ENCODE measurements at regions not wholly inside any gene's neighbourhood (a gene's known extent, or its start where the extent isn't known, plus 50 kb on each side); places are given as distances from the start of the nearest gene placed in this dataset.
"Not testable (repeated sequence)": the region's sequence is repeated elsewhere in the genome, so short reads cannot be mapped to it uniquely, and the experiment has no call there.

DNA sequence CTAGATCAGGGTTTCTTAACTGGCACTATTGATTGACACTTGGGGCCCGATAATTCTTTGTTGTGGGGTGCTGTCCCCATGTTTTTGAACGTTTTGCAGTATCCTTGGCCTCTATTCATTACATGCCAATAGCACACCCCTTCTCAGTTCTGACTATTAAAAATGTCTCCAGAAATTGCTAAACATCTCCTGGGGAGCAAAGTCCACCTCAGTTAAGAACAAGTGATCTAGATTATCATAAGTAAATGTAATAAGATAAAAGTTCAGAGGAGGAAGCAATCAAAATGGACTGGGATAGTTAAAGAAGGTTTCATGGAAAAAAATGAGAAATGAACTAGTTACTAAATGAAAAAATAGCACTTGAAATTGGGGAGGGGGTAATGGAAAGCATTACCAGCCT, 98.1 kb upstream of the MIR17HG start:
- H3K79me2 ChIP-seq (ENCODE audit: control insufficient read depth, insufficient read depth, low read length, poor library complexity), result no peaks in the 10 kb centered on the region
- no peak overlapping the region for H3K23ac ChIP-seq (ENCODE audit: low read length)
- no peak overlapping the region for H3K14ac ChIP-seq (ENCODE audit: low read length)
- no peak overlapping the region for H2AK5ac ChIP-seq (ENCODE audit: low read length)
- H3K4me1 ChIP-seq (ENCODE audit: control insufficient read depth in 1 of 2, insufficient read depth in 2 of 2, low read length in 2 of 2), result peaks cover 0 to 3% of the 10 kb centered on the region in 2 experiments
- no peak overlapping the region for H3K4ac ChIP-seq (ENCODE audit: low read depth, low read length)
- H3K18ac ChIP-seq (ENCODE audit: low read length), result no peak overlapping the region
- no peak for DNase-seq
- no peak overlapping the region for H2BK5ac ChIP-seq (ENCODE audit: low read depth, low read length, poor library complexity)
- H4K91ac ChIP-seq (ENCODE audit: low read depth, low read length), result no peak overlapping the region
- no peaks in the 10 kb centered on the region for H3K36me3 ChIP-seq (ENCODE audit: control insufficient read depth in 1 of 2, insufficient read depth in 2 of 2, low read length in 2 of 2)
- no peak overlapping the region for H2BK12ac ChIP-seq (ENCODE audit: low read length)
- no peak overlapping the region for H2BK120ac ChIP-seq (ENCODE audit: insufficient read depth, low read length, poor library complexity)
- no peak overlapping the region for H4K12ac ChIP-seq (ENCODE audit: low read depth, low read length)
- no peak overlapping the region for H3K27ac ChIP-seq (ENCODE audit: low read depth, low read length)
- H3K9me3 ChIP-seq (ENCODE audit: insufficient read depth, low read depth, low read length), result peaks cover 1% of the 10 kb centered on the region
- WGBS (ENCODE audit: extremely low coverage, insufficient coverage, insufficient read length), result no CpG with 5 or more reads among the region's 2 CpGs
- no peak overlapping the region for H2AFZ ChIP-seq (ENCODE audit: insufficient read depth, low read length, poor library complexity)
- no peak overlapping the region for H3K4me3 ChIP-seq (ENCODE audit: low read depth, low read length)
- H3K9ac ChIP-seq (ENCODE audit: low read length), result no peak overlapping the region
- peaks cover 8% of the 10 kb centered on the region for H3K79me1 ChIP-seq (ENCODE audit: low read length)
- H3K4me2 ChIP-seq (ENCODE audit: low read length), result no peak overlapping the region
- H4K8ac ChIP-seq (ENCODE audit: low read depth, low read length), result no peak overlapping the region
- H3K27me3 ChIP-seq (ENCODE audit: insufficient read depth, low read length), result no peaks in the 10 kb centered on the region

DNA sequence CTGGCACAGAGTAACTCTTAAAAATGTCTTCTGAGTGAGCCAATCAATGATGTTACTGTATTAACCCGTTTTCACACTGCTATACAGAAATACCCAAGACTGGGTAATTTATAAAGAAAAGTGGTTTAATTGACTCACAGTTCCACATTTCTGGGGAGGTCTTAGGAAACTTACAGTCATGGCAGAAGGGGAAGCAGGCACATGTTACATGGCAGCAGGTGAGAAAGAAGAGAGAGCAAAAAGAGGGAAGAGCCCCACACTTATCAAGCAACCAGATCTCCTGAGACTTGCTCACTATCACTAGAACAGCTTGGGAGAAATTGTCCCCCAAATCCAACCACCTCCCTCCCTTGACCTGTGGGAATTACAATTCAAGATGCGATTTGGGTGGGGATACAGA, 97.6 kb upstream of the MIR17HG start:
- no peak overlapping the region for H3K4me2 ChIP-seq (ENCODE audit: low read length)
- H3K9me3 ChIP-seq (ENCODE audit: insufficient read depth, low read depth, low read length), result peaks cover 1% of the 10 kb centered on the region
- H2BK120ac ChIP-seq (ENCODE audit: insufficient read depth, low read length, poor library complexity), result no peak overlapping the region
- no peak overlapping the region for H4K91ac ChIP-seq (ENCODE audit: low read depth, low read length)
- no peak overlapping the region for H4K8ac ChIP-seq (ENCODE audit: low read depth, low read length)
- H3K36me3 ChIP-seq (ENCODE audit: control insufficient read depth in 1 of 2, insufficient read depth in 2 of 2, low read length in 2 of 2), result no peaks in the 10 kb centered on the region
- H3K4ac ChIP-seq (ENCODE audit: low read depth, low read length), result no peak overlapping the region
- peaks cover 8% of the 10 kb centered on the region for H3K79me1 ChIP-seq (ENCODE audit: low read length)
- no CpG with 5 or more reads among the region's 2 CpGs for WGBS (ENCODE audit: extremely low coverage, insufficient coverage, insufficient read length)
- H3K14ac ChIP-seq (ENCODE audit: low read length), result no peak overlapping the region
- peaks cover 0 to 3% of the 10 kb centered on the region in 2 experiments for H3K4me1 ChIP-seq (ENCODE audit: control insufficient read depth in 1 of 2, insufficient read depth in 2 of 2, low read length in 2 of 2)
- no peak overlapping the region for H3K9ac ChIP-seq (ENCODE audit: low read length)
- no peaks in the 10 kb centered on the region for H3K27me3 ChIP-seq (ENCODE audit: insufficient read depth, low read length)
- no peak for DNase-seq
- H2AFZ ChIP-seq (ENCODE audit: insufficient read depth, low read length, poor library complexity), result no peak overlapping the region
- H3K23ac ChIP-seq (ENCODE audit: low read length), result no peak overlapping the region
- H4K12ac ChIP-seq (ENCODE audit: low read depth, low read length), result no peak overlapping the region
- no peak overlapping the region for H2BK12ac ChIP-seq (ENCODE audit: low read length)
- no peak overlapping the region for H3K4me3 ChIP-seq (ENCODE audit: low read depth, low read length)
- H3K79me2 ChIP-seq (ENCODE audit: control insufficient read depth, insufficient read depth, low read length, poor library complexity), result no peaks in the 10 kb centered on the region
- H2BK5ac ChIP-seq (ENCODE audit: low read depth, low read length, poor library complexity), result no peak overlapping the region
- H3K27ac ChIP-seq (ENCODE audit: low read depth, low read length), result no peak overlapping the region
- H2AK5ac ChIP-seq (ENCODE audit: low read length), result no peak overlapping the region
- no peak overlapping the region for H3K18ac ChIP-seq (ENCODE audit: low read length)

DNA sequence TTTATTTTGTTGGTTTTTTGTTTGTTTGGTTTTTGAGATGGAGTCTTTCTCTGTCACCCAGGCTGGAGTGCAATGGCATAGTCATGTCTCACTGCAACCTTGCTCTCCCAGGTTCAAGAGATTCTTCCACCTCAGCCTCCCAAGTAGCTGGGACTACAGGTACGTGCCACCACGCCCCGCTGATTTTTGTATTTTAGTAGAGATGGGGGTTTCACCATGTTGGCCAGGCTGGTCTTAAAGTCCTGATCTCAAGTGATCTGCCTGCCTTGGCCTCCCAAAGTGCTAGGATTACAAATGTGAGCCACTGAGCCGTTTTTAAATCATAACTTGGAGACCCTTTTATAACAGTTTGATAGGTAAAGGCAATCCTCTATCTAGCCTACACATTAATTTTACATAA, 95.9 kb upstream of the MIR17HG start:
- not testable (repeated sequence) for H3K9me3 ChIP-seq (ENCODE audit: insufficient read depth, low read depth, low read length); H3K4me3 ChIP-seq (ENCODE audit: low read depth, low read length); H4K91ac ChIP-seq (ENCODE audit: low read depth, low read length); H3K4ac ChIP-seq (ENCODE audit: low read depth, low read length); H3K79me2 ChIP-seq (ENCODE audit: control insufficient read depth, insufficient read depth, low read length, poor library complexity); H3K4me2 ChIP-seq (ENCODE audit: low read length); DNase-seq; H3K14ac ChIP-seq (ENCODE audit: low read length); H2BK5ac ChIP-seq (ENCODE audit: low read depth, low read length, poor library complexity); H3K27ac ChIP-seq (ENCODE audit: low read depth, low read length); H3K18ac ChIP-seq (ENCODE audit: low read length); H2AK5ac ChIP-seq (ENCODE audit: low read length); H4K12ac ChIP-seq (ENCODE audit: low read depth, low read length); H2AFZ ChIP-seq (ENCODE audit: insufficient read depth, low read length, poor library complexity); H3K27me3 ChIP-seq (ENCODE audit: insufficient read depth, low read length); H2BK120ac ChIP-seq (ENCODE audit: insufficient read depth, low read length, poor library complexity); H3K79me1 ChIP-seq (ENCODE audit: low read length); H4K8ac ChIP-seq (ENCODE audit: low read depth, low read length); H3K36me3 ChIP-seq (ENCODE audit: control insufficient read depth in 1 of 2, insufficient read depth in 2 of 2, low read length in 2 of 2); H3K23ac ChIP-seq (ENCODE audit: low read length); H2BK12ac ChIP-seq (ENCODE audit: low read length); H3K9ac ChIP-seq (ENCODE audit: low read length); H3K4me1 ChIP-seq (ENCODE audit: control insufficient read depth in 1 of 2, insufficient read depth in 2 of 2, low read length in 2 of 2)
- no CpG with 5 or more reads among the region's 4 CpGs for WGBS (ENCODE audit: extremely low coverage, insufficient coverage, insufficient read length)

DNA sequence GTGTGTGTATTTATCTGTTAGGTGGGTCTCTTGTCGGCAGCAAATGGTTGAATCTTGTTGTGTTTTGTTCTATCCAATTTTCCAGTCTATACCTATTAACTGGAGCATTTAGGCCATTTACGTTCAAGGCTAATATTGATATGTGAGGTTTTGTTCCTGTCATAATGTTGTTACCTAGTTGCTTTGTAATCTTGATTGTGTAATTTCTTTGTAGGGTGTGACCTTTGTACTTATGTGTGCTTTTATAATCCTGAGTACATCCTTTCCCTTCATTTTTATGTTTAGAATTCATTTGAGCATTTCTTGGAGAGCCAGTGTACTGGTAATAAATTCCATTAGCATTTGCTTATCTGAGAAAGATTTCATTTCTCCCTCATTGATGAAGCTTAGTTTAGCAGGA, 83.0 kb upstream of the MIR17HG start:
- H3K4ac ChIP-seq (ENCODE audit: low read depth, low read length), result no peak overlapping the region
- no peak overlapping the region for H4K8ac ChIP-seq (ENCODE audit: low read depth, low read length)
- no peaks in the 10 kb centered on the region for H3K79me2 ChIP-seq (ENCODE audit: control insufficient read depth, insufficient read depth, low read length, poor library complexity)
- H2AFZ ChIP-seq (ENCODE audit: insufficient read depth, low read length, poor library complexity), result no peak overlapping the region
- H4K91ac ChIP-seq (ENCODE audit: low read depth, low read length), result no peak overlapping the region
- H3K23ac ChIP-seq (ENCODE audit: low read length), result no peak overlapping the region
- no peak overlapping the region for H2BK5ac ChIP-seq (ENCODE audit: low read depth, low read length, poor library complexity)
- H2AK5ac ChIP-seq (ENCODE audit: low read length), result no peak overlapping the region
- no peak for DNase-seq
- no peak overlapping the region for H3K14ac ChIP-seq (ENCODE audit: low read length)
- H3K4me1 ChIP-seq (ENCODE audit: control insufficient read depth in 1 of 2, insufficient read depth in 2 of 2, low read length in 2 of 2), result no peaks in the 10 kb centered on the region
- H3K9me3 ChIP-seq (ENCODE audit: insufficient read depth, low read depth, low read length), result peaks cover 3% of the 10 kb centered on the region
- no peak overlapping the region for H3K18ac ChIP-seq (ENCODE audit: low read length)
- H4K12ac ChIP-seq (ENCODE audit: low read depth, low read length), result no peak overlapping the region
- H2BK120ac ChIP-seq (ENCODE audit: insufficient read depth, low read length, poor library complexity), result no peak overlapping the region
- H3K79me1 ChIP-seq (ENCODE audit: low read length), result no peaks in the 10 kb centered on the region
- H3K27me3 ChIP-seq (ENCODE audit: insufficient read depth, low read length), result no peaks in the 10 kb centered on the region
- H3K27ac ChIP-seq (ENCODE audit: low read depth, low read length), result no peak overlapping the region
- no peak overlapping the region for H3K9ac ChIP-seq (ENCODE audit: low read length)
- H2BK12ac ChIP-seq (ENCODE audit: low read length), result no peak overlapping the region
- no peak overlapping the region for H3K4me3 ChIP-seq (ENCODE audit: low read depth, low read length)
- H3K4me2 ChIP-seq (ENCODE audit: low read length), result no peak overlapping the region
- no peaks in the 10 kb centered on the region for H3K36me3 ChIP-seq (ENCODE audit: control insufficient read depth in 1 of 2, insufficient read depth in 2 of 2, low read length in 2 of 2)
- WGBS (ENCODE audit: extremely low coverage, insufficient coverage, insufficient read length), result no CpG with 5 or more reads among the region's 2 CpGs

Data from trophoblast cell (in vitro differentiated cells and primary cell).